Activated CD8-positive, alpha-beta T cell treated with anti-CD3 and anti-CD28 coated beads for 36 hours (primary cell): ENCODE measurements at regions not wholly inside any gene's neighbourhood (a gene's known extent, or its start where the extent isn't known, plus 50 kb on each side); places are given as distances from the start of the nearest gene placed in this dataset.

Experiments
- ATAC-seq: fragments of 200-7000 bp; cut with Tn5 transposase; one replicate; pipeline ENCODE4 v1.10.0; 2021; ENCODE audit warnings: mild to moderate bottlenecking, moderate library complexity
- CTCF ChIA-PET: fragments of 350-600 bp; sonication (Branson Sonifier 250); formaldehyde crosslinking; loops from one replicate; lab custom pipeline; 2021; ENCODE audit warnings: antibody characterized with exemption; lab: Charles Lee
- POLR2A ChIA-PET: fragments of 350-600 bp; sonication (Branson Sonifier 250); formaldehyde crosslinking; loops from one replicate; lab custom pipeline; 2021; ENCODE audit warnings: antibody characterized with exemption; lab: Charles Lee
- DNase-seq: peaks from one replicate; pipeline ENCODE4 v3.0.0-alpha.2; 2020
- H3K27ac Mint-ChIP-seq: one replicate; pipeline ENCODE4 v1.8.0; 2021; ENCODE audit warnings: mild to moderate bottlenecking, mixed read lengths
- H3K27me3 Mint-ChIP-seq: one replicate; pipeline ENCODE4 v1.8.0; 2021; ENCODE audit warnings: mixed read lengths
- H3K36me3 Mint-ChIP-seq: one replicate; pipeline ENCODE4 v1.8.0; 2021; ENCODE audit warnings: low read depth, mixed read lengths
- H3K4me1 Mint-ChIP-seq: one replicate; pipeline ENCODE4 v1.8.0; 2021; ENCODE audit warnings: low read depth, mixed read lengths
- H3K4me3 Mint-ChIP-seq: one replicate; pipeline ENCODE4 v1.8.0; 2021; ENCODE audit warnings: mild to moderate bottlenecking, moderate library complexity, mixed read lengths
- H3K9me3 Mint-ChIP-seq: one replicate; pipeline ENCODE4 v1.8.0; 2021; ENCODE audit warnings: mixed read lengths
- CTCF ChIP-seq: fragments of 200-600 bp; IDR thresholded peaks from one replicate; pipeline ENCODE4 v1.8.0; 2022; ENCODE audit warnings: antibody characterized with exemption, mild to moderate bottlenecking
- intact Hi-C: fragments of 100-400 bp; cut with micrococcal nuclease; formaldehyde crosslinking; loops from one replicate; pipeline ENCODE4 v1.10.0; 2022

- Mint-ChIP-seq H3K27ac (no peak overlapping the region), H3K9me3 (peaks cover 2% of the 10 kb centered on the region), H3K4me1 (no peaks in the 10 kb centered on the region), H3K36me3 (no peaks in the 10 kb centered on the region), H3K27me3 (no peaks in the 10 kb centered on the region), H3K4me3 (no peak overlapping the region)
- ChIA-PET CTCF (no interaction called here), POLR2A (no interaction called here)
- TF ChIP-seq CTCF = no peak
- no peak for ATAC-seq
- intact Hi-C loops = no loop called here
- no peak for DNase-seq
Observed at GRCh38 chr10:108374991-108375390, 1210.5 kb upstream of the SORCS1 start.

GRCh38 chr10:108365541-108365940 lies 1201.0 kb upstream of the SORCS1 start:
- no peak for TF ChIP-seq CTCF
- ChIA-PET CTCF (no interaction called here), POLR2A (no interaction called here)
- intact Hi-C loops = no loop called here
- Mint-ChIP-seq H3K4me1 (no peaks in the 10 kb centered on the region), H3K27me3 (no peaks in the 10 kb centered on the region), H3K4me3 (no peak overlapping the region), H3K36me3 (no peaks in the 10 kb centered on the region), H3K9me3 (peaks cover 2% of the 10 kb centered on the region), H3K27ac (no peak overlapping the region)
- ATAC-seq = no peak
- no peak for DNase-seq

GRCh38 chr10:108363576-108363975 lies 1199.1 kb upstream of the SORCS1 start:
- intact Hi-C loops = no loop called here
- POLR2A ChIA-PET = no interaction called here
- ATAC-seq = no peak
- peaks cover 2% of the 10 kb centered on the region for H3K9me3 Mint-ChIP-seq
- no peak for DNase-seq
- no peak overlapping the region for H3K4me3 Mint-ChIP-seq
- CTCF ChIA-PET = no interaction called here
- no peaks in the 10 kb centered on the region for H3K4me1 Mint-ChIP-seq
- no peaks in the 10 kb centered on the region for H3K36me3 Mint-ChIP-seq
- H3K27ac Mint-ChIP-seq = no peak overlapping the region
- TF ChIP-seq CTCF = no peak
- no peaks in the 10 kb centered on the region for H3K27me3 Mint-ChIP-seq

GRCh38 chr10:108362961-108363360 lies 1198.5 kb upstream of the SORCS1 start:
- TF ChIP-seq CTCF = no peak
- Mint-ChIP-seq H3K9me3 (peaks cover 2% of the 10 kb centered on the region), H3K27me3 (no peaks in the 10 kb centered on the region), H3K4me1 (no peaks in the 10 kb centered on the region), H3K36me3 (no peaks in the 10 kb centered on the region), H3K27ac (no peak overlapping the region), H3K4me3 (no peak overlapping the region)
- ATAC-seq (no peak), DNase-seq (no peak)
- ChIA-PET POLR2A (no interaction called here), CTCF (no interaction called here)
- intact Hi-C loops = no loop called here

- intact Hi-C loops = no loop called here
- DNase-seq (no peak), ATAC-seq (no peak)
- ChIA-PET POLR2A (no interaction called here), CTCF (no interaction called here)
- H3K4me3 Mint-ChIP-seq = no peak overlapping the region
- no peaks in the 10 kb centered on the region for H3K36me3 Mint-ChIP-seq
- H3K27ac Mint-ChIP-seq = no peak overlapping the region
- H3K9me3 Mint-ChIP-seq = peaks cover 4% of the 10 kb centered on the region
- TF ChIP-seq CTCF = no peak
- H3K27me3 Mint-ChIP-seq = no peaks in the 10 kb centered on the region
- H3K4me1 Mint-ChIP-seq = no peaks in the 10 kb centered on the region
Observed at GRCh38 chr10:108362296-108362695, 1197.8 kb upstream of the SORCS1 start.
